ENCODE measurements at regions not wholly inside any gene's neighbourhood (a gene's known extent, or its start where the extent isn't known, plus 50 kb on each side); places are given as distances from the start of the nearest gene placed in this dataset.
"Not testable (repeated sequence)": the region's sequence is repeated elsewhere in the genome, so short reads cannot be mapped to it uniquely, and the experiment has no call there.

DNA sequence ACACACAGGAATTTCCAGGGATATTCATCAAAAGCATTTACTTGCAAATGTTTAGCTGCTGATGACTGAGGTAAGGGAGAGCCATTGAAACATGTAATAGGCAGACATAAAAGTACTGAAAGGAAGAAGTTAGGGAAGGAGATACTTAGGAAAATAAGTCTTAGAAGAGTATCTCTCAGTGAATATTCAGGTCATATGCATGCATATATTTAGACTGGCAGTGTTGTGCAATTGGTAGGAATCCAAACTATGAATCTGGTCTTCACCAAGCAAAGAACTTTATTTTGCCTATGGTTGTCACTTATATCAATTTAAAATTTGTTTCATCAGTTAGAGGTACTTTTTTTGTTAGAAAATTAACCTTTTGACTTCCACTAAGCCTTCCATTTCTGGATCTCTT lies 1490.7 kb downstream of the SUCLG1 start:
- DNase-seq (ENCODE audit: low spot score) = no peak

DNA sequence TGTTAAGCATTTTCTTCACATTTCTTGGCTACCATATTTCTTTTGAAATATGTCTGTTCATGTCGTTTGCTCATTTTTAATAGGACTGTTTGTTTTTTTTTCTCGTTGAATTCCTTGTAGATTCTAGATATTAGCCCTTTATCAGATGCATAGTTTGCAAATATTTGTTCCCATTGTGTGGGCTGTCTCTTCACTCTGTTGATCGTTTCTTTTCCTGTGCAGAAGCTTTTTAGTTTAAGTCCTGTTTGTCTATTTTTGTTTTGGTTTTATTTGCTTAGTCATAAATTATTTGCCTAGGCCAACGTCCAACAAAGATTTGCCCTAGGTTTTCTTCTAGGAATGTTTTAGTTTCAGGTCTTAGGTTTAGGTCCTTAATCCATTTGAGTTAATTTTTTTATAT lies 1494.7 kb downstream of the SUCLG1 start:
- DNase-seq (ENCODE audit: low spot score) = no peak

DNA sequence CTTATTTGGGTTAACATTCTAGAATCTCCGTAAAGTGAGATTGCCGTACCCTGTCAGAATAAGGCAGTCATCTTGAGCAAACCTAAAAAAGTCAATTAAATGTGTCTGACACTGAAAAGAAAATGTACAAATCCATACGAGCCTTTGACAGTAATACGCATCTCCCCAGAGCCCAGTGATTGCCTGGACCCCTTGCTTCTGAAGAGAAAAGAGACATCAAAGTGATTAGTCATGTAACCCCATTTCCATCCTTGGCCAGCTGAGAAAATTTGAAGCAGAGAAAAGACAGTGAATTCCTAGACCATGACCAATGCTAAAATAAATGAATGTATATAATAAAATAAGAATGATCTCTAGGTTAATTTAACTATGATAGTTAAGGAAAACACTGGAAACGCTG lies 1499.4 kb downstream of the SUCLG1 start:
- DNase-seq (ENCODE audit: low spot score) = no peak

DNA sequence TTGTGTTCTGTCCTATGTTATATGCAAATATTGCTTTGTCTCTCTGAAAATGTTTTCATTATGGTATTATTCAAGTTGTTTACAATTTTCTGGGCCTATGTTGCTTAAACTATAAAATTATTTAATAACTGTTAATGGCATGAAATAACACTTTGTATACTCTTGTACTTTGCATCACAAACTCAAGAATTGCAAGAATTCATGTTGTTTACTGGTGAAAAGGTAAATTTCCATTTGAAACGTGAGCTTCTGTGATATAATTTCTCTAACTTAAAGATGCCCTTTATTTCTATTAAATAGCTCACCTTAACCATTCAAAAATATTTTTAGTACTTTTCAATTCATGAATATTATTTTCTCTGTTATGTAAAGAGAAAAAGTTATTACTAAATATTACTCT lies 1504.2 kb downstream of the SUCLG1 start:
- no peak for DNase-seq (ENCODE audit: low spot score)

DNA sequence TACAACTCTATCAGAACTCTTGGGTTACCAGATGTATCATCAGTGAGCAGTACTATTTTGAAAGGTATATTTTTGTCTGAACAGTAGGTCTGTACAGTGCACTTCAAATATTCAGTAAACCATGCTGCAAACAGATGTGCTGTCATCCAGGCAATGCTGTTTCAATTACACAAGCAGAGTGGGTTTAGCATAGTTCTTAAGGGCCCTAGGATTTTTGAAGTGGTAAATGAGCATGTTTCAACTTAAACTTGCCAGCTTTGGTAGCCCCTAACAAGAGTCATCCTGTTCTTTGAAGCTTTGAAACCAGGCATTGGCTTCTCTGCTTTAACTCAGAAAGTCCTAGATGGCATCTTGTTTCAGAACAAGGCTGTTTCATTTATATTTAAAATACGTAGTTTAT lies 1519.9 kb downstream of the SUCLG1 start:
- no peak for DNase-seq (ENCODE audit: low spot score)

DNA sequence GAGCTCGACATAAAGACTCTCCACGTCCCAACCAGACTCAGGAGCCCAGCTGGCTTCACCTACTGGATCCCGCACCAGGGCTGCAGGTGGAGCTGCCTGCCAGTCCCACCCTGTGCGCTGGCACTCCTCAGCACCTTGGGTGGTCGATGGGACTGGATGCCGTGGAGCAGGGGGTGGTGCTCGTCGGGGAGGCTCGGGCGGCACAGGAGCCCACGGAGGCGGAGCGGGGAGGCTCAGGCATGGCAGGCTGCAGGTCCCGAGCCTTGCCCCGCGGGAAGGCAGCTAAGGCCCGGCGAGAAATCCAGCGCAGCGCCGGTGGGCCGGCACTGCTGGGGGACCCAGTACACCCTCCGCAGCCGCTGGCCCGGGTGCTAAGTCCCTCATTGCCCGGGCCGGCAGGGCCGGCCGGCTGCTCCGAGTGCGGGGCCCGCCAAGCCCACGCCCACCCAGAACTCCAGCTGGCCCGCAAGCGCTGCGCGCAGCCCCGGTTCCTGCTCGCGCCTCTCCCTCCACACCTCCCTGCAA lies 1520.7 kb downstream of the SUCLG1 start:
- not testable (repeated sequence) for DNase-seq (ENCODE audit: low spot score)

DNA sequence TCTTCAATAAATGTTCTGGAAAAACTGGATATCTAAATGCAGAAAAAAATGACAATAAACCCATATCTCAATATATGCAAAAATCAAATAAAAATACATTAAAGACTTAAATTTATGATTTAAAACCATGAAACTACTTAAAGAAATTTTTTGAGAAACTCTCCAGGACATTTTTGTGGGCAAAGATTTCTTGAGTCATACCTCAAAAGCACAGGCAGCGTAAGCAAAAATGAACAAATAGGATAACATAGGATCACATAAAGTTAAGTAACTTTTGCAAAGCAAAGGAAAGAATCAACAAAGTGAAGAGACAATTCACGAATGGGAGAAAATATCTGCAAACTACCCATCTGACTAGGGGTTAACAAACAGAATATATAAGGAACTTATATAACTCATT lies 1545.5 kb downstream of the SUCLG1 start:
- no peak for DNase-seq (ENCODE audit: low spot score)

DNA sequence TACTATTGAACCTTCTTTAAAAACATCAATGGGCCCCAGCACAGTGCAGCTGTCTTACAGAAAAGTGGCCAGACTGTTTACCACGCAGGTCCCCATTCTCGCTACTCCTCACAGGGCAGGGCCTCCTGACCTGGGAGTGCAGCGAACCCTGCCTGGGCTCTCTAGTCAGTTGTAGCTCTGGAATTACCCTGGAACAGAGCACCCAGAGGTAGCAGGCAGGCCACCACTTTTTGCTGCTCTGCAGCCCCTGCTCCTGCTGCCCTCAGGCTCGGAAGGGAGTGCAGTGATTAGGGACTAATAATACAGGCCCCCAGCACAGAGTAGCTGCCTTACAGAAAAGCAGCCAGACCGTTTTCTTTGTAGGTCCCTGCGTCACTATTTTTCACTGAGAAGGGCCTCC lies 1563.0 kb downstream of the SUCLG1 start:
- DNase-seq (ENCODE audit: low spot score) = no peak

DNA sequence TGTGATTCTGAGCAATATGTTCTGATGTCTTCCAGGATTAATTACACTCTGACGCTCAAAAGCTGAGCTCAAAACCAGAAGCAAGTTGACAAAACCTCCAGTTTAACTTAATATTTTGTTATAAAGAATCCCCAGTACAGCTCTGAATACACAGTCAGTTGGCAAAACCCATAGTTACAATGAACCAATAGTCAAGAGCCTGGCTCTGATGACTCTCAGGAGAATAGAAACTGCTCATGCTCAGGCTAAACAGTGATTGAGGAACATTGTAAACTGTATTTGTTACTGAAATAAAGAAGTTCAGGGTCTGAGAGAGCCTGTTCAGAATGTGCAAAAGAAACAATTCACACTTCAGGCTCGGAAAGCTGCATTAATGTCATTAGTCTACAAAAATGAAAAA lies 1565.9 kb downstream of the SUCLG1 start:
- DNase-seq (ENCODE audit: low spot score) = no peak

DNA sequence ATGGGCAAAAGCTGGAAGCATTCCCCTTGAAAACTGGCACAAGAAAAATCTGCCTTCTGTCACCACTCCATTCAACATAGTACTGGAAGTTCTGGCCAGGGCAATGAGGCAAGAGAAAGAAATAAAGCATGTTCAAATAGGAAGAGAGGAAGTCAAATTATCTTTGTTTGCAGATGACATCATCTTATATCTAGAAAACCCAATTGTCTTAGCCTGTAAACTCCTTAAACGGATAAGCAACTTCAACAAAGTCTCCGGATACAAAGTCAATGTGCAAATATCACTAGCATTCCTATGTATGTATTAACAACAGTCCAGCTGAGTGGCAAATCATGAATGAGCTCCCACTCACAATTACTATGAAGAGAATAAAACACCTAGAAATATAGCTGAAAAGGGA lies 1579.3 kb downstream of the SUCLG1 start:
- no peak for DNase-seq (ENCODE audit: low spot score)

DNA sequence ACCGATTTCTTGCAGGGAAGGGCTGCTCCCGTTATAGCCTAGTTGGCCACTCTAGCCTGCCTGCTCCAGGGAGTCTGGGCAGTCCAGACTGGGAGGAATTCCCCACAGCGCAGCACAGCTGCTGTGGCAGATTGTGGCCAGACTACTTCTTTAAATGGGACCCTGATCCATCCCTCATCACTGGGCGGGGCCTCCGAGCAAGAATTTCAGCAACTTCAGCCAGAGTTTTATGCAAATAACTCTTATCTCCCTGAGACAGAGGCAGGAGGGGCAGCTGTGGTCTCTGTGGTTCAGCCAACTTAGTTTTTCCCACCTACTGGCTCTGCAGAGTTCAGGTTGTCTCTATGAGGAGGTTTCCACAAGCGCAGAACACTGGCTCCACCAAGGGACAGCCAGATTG lies 1583.2 kb downstream of the SUCLG1 start:
- no peak for DNase-seq (ENCODE audit: low spot score)

DNA sequence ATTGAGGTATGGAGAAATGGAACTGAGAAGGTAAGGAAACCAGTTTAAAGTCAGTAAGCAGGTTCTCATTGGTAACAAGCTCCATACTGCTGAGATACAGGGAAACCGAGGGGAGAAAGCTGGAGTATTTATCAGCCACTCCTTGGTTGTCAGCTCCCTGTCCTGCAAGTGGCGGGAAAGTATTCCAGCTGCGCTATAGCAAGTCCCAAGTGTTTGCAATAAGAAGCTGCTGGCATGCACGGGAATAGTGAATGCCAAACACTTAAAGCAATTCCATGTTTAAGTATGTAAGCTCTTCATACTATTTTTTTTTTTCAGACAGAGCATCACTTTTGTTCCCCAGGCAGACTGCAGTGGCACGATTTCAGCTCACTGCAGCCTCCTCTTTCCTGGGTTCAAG lies 1601.1 kb downstream of the SUCLG1 start:
- DNase-seq (ENCODE audit: low spot score) = no peak

DNA sequence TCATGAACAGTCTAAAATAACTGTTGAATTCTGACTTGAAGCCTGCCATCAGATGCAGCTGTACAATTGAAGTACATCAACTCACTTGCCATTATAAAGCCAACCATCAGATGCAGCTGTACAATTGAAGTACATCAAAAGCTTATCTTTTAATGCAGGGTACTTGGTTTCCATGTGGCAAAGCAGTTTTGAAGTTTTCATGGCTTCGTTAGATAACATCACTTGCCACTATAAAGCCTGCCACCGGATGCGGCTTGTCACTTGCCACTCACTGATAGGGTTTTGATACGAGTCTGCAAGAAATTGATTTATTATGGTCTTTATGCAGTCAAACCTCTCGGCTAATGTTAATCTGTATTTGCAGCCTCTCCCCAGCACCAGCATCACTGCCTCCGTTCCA lies 1605.8 kb downstream of the SUCLG1 start:
- no peak for DNase-seq (ENCODE audit: low spot score)

DNA sequence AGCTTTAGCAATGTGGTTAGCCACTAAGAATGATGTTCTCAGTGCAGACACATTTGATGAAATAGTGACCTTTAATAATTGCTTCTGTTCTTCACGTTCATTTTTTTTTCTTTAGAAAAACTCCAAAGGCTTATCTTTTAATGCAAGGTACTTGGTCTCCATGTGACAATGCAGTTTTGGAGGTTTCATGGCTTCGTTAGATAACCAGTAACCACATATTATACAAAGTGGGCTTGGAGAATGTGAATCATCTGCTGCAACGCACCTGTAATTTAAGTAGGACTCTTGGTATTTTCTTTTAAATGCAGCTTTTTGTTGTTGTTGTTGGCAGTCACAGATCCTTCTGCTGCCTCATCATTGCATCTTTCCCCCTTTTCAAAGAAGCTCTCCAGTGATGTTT lies 1606.3 kb downstream of the SUCLG1 start:
- DNase-seq (ENCODE audit: low spot score) = no peak

DNA sequence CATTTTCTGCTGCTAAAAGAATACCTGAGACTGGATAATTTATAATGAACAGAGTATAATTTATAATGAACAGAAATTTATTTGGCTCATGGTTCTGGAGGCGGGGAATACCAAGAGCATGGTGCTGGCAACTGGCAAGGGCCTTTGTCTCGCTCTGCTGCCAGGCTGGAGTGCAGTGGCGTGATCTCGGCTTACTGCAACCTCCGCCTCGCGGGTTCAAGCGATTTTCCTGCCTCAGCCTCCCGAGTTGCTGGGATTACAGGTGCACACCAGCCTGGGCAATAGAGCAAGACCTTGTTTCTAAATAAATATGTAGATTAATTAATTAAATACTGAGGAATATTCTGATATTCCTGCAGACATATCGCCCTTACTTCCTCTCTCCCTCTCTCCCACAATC lies 1610.8 kb downstream of the SUCLG1 start:
- DNase-seq (ENCODE audit: low spot score) = no peak

DNA sequence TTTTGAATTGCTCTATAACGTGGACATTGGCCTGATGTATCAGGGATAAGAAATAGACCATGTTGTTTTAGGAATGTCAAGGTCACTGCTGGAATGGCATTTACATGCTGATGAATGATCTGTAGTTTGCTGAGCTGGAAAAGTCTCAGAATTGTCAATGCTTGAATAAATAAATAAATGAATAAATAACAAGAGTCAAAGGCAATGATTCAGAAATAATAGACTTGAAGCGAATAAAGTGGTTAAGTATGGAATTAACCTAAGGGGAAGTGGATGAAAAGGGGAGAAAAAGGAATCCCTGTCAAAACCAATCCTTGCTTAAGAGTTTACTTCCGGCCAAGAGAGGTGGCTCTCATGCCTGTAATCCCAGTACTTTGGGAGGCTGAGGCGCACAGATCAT lies 1620.0 kb downstream of the SUCLG1 start:
- no peak for DNase-seq (ENCODE audit: low spot score)

DNA sequence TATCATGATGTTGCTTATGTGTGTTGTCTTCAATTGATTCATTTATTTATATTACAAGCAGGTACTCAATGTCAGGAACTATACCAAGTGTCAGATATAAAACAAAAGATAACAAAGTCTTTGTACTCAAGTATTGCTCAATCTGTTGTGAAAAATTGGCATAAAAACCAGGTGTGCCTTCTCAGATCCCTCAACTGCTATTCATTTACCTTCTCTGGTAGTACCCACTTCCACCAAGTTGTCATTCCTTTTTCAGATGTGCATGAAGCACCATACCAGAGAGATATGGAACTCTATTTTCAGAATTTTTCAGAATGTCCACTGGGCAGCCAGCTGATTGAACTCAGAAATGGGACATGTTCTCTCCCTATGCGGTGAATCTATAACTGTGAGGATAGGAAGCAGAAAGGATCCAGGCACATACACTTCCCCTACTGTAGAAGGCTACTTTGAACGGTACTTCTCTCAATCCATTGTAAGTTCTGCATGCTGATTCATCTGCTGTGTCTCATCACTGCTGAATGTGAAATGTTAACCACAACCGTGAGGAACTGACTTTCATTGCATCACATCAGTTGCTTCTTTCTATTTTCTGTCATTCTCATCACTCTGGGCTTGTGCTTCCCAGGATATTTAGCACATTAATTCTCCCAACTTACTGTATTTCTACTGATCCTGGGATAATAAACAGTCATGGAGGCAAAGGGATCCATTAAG lies 1621.3 kb downstream of the SUCLG1 start:
- DNase-seq (ENCODE audit: low spot score) = no peak

DNA sequence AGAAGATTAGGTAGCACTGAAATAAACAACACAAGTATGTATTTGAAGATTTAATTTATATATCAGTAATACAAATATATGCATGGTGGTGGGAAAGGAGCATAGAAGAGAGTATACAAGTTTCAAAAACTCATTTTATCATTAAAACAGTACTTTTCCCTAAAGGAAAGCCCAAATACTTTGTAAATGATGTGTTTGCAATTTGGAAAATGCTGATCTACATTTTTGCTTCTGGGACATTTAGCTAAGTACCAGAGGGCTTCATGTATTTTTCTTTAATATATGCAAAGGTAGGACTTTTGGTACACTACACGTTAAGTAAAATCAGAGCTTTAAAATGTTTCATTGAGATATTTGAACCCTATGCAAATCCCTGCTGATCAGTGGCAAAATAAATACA lies 1624.2 kb downstream of the SUCLG1 start:
- no peak for DNase-seq (ENCODE audit: low spot score)

DNA sequence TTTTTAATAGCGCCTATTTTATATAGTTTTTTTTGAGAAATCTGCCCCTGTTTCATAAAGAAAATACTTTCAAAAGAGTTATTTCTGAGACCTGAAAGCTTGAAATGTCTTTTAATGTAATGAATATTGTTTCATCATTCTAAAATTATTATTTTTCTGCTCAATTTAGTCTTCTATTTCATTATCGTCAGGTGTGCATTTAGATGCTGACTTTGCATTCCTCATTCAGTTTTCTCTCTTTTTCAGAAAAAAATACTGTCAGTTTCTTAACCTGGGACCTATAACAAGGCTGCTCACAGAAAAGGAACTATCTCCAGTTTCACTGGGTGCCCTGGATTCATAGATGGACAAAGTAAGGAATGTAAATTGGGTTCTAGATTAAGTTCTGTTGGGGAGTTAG lies 1631.7 kb downstream of the SUCLG1 start:
- DNase-seq (ENCODE audit: low spot score) = no peak

DNA sequence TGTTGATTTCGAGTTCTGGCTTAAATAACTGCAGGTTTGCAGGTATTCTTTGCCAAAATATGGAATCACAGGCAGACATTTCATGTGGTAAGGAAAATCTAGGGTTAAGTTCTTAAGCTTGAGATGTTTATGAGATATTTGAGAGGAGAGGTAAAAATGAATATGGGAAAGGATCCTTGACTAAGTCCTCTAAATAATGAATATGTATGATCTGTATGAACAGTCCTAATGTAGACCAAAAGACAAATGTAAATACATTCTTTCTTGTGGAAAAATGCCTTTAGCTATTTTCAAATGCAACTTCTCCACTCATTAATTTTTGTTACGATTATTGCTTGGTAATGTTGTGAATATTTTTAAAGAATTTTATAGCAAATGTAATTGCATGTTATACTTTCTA lies 1632.6 kb downstream of the SUCLG1 start:
- DNase-seq (ENCODE audit: low spot score) = no peak

DNA sequence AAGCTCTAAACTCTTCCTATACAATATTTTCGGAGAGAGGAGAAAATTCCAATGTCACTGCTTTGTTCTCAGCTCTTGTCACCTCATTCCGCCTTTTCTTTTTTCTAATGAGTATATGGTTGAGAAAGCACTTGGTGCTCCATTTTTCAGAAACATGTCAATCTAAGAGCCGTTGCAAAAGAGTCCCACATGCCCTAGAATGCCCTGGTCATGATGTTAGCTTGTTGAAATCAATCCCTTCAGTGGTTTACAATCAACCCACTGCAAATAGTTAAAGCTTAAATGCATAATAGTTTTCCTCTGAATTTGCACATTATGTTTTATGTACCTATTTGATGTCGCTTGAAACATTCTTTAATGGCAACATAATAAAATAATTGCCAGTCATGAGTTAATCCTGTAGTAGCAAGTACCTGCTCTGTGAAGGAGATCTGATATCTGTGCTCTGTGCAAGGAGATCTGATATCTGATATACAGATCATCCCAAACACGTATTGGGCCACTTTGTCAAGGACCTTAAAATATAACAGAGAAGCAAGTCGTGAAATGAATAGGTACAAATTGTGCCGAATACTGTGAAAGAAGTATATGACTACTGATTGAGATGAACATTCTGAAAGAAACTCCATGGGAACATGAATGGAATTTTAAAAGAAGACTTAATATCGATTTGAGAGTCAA lies 1633.5 kb downstream of the SUCLG1 start:
- no peak for DNase-seq (ENCODE audit: low spot score)

DNA sequence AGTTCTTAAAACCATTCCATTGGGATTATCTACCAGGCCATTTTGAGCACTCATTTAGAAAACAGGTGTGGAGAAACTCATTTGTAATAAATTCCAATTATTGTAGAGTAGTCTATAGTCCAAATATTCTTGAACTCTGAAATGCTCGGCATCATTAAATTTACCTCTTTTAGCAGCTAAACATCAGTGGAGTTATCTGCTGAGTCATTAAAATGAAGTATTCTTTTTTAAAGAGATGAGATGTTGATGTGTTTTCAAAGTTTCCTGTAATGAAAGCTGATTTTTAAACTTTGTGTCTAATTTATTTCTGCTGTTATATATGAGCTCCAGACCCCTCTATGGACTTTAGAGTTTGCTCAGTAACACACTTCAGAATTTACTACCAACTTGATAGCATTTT lies 1635.2 kb downstream of the SUCLG1 start:
- no peak for DNase-seq (ENCODE audit: low spot score)

DNA sequence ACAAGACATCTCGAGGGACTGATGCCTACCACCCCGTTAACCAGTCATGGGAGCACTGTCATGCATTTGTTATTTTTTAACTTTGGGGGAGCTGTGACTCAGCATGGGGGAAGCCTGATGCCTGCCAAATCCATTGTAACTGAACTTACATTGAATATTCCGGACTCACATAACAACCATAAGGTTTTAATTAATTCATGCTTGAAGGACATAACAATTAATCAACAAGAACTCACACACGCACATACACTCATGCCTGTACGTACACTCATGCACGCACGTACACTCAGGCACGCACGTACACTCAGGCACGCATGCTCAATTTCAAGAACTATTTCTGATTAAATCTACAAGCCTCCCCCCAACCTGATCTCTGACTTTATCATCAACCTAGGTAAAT lies 1639.1 kb downstream of the SUCLG1 start:
- DNase-seq (ENCODE audit: low spot score) = no peak

DNA sequence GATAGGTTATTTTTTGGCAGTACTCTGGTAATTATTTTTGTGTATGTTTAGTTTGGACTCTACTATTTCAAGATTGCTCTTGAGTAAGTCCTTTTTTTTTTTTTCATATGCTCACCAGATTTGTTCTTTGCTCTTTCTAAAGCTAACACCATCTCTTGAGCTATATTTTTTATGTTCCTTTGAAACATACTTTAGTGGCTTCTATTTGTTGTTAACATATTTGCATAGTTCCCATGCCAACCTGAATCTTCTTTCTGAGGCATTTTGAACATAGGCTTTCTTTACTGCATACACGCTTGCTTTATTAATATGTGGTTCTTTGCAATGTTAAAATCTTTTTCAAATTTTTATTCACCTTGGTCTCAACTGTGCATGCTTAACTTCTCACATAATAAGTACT lies 1644.9 kb downstream of the SUCLG1 start:
- no peak for DNase-seq (ENCODE audit: low spot score)

All from left forelimb (tissue), 1 donor.